Suppressor macrophage (primary cell): ENCODE measurements at regions not wholly inside any gene's neighbourhood (a gene's known extent, or its start where the extent isn't known, plus 50 kb on each side); places are given as distances from the start of the nearest gene placed in this dataset.

ENCODE experiments used
- DNase-seq, 4 experiments: peaks; one replicate each; pipeline ENCODE4 v3.0.0-alpha.2; 2020 to 2022

DNA sequence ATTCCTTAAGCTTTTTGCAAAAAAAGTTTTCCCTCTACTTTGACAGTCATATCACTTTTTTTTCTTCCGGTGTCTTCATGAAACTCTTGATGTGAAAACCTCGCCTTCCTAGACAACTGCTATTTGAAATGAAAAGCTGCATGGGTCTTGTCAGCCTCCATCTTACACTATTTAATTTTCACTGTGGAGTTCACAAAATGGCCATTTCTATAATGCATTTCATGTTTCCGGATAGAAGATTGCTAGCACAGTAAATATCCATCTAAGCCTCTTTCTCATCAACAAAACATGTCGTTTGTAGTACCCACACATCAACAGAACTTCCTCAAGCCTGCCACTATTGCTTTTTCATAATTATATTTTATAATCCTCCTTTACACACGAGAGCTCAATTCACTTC lies 204.9 kb upstream of the ID4 start:
- no peak for DNase-seq

DNA sequence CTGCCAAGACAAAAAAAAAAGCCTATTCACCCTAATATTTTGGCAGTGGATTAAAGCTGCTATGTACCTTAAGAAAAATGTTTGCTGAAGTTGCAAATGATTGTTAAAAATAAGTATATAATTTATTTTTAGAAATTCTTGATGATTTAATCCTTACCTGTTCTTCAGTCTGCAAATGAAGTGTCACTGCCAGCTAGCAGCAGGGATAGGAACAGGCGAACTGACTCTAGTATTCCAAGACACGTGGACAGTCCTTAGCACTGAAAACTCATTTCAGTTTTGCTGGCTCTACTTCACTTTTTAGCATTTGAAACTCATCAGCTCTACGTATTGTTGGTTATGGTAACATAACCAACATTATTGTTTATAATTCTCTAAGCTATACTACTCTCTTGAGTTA lies 204.4 kb upstream of the ID4 start:
- DNase-seq, result no peak

DNA sequence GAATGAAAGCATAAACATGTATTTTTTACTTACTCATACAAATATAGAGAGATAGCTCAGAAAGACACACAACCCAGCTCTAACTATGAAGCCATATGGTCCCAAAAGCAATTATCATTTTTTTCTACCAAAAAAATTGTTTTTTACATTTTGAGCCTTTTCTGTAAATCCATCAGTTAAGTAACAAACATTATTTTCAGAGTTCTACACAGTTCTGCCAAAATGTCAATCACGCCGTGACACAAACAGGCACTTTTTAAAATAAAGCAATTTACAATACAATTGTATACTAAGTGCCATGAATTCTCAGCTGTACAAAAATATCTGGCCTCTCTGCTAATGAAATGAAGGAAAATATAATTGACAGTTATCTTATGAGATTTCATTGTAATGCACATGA lies 201.4 kb upstream of the ID4 start:
- DNase-seq, result no peak

DNA sequence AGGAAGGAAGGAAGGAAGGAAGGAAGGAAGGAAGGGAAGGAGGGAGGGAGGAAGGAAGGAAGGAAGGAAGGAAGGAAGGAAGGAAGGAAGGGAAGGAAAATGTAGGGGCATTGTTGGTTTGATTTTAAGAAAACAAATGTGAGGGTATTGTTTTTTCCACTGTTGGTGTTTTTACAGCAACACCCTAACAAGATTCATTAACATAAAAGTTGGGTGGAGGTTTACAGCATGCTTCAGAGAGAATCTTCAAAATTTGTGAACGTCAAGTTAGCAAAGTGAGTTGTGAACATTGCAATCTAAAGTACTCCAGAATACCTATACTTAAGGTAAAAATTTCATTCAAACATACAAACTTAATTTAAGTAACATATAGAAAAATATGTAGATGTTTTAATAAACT lies 200.2 kb upstream of the ID4 start:
- no peak for DNase-seq

- DNase-seq, result no peak
Observed at GRCh38 chr6:19638931-19639330, 198.2 kb upstream of the ID4 start.

DNA sequence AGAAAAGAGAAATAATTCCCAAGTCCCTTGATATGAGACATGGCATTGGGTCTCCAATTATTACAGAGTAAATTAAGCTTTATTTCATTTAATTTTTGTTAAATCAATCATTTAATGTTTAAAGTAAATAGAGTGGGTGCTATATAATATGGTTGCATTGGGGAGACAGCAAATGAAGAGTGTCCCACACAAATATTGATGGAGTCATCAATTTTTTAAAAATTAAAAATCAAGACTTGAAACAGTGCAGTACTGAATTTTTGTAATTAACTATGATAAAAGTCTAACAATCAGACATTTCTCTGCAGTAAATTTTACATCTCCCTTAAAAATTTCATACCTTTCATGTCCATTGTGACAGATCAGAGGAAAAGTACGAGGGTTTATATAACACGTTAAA lies 193.9 kb upstream of the ID4 start:
- no peak for DNase-seq

GRCh38 chr6:19643713-19644112 lies 193.5 kb upstream of the ID4 start:
- no peak for DNase-seq

DNA sequence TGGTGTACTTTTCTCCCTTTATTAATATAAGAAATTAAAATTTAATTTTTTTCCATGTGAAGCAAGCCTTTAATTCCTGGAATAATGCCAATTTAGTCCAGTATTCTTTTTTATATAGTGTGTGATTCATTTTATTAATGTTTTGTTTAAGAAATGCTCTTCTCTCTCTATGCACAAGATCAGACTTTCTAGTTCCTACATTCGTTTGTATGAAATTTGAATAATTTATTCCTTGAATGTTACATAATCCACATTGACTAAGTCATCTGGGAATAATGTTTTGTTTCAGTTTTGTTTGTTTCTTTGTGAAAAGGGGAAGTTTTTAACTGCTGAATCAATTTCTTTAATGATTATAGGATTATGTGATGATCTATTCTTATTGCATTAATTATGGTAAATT lies 181.4 kb upstream of the ID4 start:
- DNase-seq, result no peak

DNA sequence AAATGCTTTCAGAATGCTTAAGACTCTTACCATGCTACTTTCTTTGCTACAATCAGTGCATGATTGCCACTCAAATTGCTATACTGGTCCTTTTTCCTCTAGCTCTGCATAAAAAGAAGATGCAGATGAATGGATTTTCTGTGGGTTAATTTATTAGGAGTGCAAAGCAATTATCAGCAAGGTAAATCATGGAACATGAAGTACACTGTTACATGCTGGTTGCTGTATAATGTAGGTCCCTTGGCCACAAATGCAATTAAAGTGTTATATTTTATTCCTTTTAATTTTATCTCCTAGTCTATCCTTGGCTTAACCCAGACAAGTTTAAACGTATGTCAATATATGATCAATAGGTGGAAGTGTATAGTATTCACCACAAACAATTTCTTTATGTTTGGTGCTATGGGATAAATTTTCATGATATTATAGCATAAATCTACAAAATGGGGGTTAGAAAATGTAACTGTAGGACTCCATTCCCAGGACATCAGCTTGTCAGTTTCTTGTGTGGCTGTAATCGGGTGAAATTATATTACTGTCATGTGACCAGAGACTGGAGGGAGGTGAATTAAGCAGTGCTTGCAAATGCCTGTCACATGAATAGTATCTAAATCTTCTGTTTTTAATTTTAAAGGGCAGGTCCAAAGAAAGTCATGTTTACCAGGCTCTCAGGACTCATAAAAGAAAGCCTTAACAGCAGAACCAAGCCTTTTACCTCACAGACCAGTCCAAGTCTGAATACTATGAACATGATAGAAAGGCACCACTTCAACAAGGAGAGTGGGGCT lies 176.9 kb upstream of the ID4 start:
- no peak for DNase-seq

DNA sequence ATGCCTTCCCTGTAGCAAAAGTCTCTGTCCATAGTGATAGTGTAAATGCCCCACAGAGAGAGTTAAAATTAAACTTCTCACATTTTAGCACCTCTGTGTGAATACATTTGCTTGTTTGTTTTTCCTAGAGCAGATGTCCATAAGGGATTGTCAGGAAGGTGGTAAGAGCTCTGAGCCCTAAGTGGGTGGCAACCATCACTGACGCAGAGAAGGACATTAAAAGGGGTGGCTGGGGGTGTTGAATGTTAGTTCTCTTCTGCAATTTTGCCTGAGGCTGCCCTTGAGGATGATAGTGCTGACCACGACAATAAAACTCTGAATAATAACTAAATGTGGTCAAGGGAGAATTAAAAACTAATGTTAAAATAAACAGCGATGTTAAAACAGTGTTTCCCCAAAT lies 174.3 kb upstream of the ID4 start:
- no peak for DNase-seq

GRCh38 chr6:19663479-19663878 lies 173.7 kb upstream of the ID4 start:
- DNase-seq, result no peak

DNA sequence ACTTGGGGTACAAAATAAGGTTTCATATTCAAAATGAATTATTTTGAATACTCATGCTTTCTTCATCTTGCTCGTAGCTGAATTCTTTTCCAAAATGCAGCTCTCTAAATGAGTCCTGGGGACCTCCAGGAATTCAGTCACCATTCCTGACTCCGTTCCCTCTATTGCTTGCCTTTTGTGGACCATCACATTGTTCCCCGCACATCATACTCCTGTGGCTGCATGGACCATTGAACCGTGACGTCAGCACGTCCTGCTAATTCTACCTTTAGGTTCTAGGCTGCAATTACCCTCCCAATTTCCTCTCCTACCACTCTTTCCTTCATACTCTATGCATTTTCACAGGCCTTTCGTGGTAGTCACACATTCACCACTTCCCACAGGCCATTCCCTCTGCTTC lies 173.1 kb upstream of the ID4 start:
- DNase-seq, result no peak

- DNase-seq, result no peak
Observed at GRCh38 chr6:19664878-19665612, 172.1 kb upstream of the ID4 start.

- no peak for DNase-seq
Observed at GRCh38 chr6:19665613-19665909, 171.6 kb upstream of the ID4 start.

- no peak for DNase-seq
Observed at GRCh38 chr6:19668710-19669109, 168.5 kb upstream of the ID4 start.

DNA sequence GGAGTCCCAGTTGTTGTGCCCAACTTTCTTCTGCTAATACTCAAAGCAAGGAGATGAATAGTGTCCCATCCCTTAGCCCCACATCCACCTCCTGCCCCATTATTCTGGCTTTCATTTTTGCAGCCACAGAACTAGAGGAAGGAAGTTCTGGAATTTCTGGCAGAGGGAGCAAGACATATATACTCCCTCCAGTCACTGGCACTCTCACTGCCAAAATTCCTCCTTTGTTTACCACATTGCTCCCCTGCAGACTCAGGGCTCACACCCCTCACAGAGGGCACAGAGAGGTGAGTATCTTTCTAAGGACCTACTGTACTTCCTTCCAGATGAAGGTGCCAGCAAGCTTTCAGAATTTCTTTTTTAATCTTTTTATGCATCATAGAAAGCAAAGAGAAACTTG lies 168.0 kb upstream of the ID4 start:
- no peak for DNase-seq

DNA sequence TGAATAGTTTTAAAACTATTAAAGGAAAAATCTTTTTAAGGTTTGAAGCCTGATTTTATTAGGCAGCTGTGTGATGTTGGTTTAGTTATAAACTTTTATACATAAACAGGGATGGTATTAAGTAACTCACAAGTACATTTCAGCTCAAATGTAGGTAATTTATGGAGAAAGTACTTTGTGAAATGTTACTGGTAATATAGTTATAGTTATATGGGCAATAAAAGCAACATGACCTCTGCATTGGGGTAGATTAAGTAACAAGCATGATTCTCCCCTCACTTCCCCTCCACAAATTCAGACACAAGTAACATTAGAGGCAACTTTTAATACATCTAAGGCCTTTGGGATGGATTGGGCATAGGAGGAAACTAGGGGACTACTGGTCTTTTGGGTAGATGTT lies 154.3 kb upstream of the ID4 start:
- no peak for DNase-seq

GRCh38 chr6:19690325-19691075 lies 146.7 kb upstream of the ID4 start:
- DNase-seq, result no peak

DNA sequence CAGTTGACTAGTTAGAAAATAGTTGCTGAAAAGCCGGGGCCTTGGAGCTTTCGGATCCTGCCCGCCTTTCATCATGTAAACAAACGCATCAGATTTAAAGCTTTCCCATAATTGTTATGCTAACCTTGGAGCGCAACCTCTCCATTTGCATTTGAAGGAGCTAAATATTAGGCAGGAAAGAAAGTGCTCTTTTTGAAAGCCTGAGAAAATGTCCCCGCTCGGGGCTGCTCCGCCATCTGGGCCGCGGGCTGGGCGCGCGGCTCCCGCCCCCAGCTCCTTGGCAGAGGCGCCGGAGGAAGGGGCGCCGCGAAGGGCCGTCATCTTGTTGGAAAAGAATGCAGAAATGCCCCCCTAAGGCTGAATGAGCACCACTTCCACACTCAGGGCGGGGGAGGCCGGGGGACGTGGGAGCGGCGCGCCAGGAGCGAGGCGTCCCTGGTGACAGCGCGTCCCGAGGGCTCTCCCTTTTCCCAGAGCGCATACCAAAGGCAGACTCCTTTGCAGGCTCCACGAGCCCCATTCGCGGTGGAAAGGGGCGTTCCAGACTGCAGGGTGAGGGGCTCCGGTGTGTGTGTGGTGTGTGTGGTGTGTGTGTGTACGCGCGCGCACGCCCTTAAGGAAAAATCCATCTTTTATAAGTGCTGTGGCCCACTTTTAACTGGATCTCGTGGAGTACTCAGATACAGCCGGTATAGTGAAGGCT lies 145.6 kb upstream of the ID4 start:
- DNase-seq, result no peak

- DNase-seq, result no peak
Observed at GRCh38 chr6:19692506-19693298, 144.5 kb upstream of the ID4 start.

GRCh38 chr6:19694697-19695096 lies 142.5 kb upstream of the ID4 start:
- no peak for DNase-seq

DNA sequence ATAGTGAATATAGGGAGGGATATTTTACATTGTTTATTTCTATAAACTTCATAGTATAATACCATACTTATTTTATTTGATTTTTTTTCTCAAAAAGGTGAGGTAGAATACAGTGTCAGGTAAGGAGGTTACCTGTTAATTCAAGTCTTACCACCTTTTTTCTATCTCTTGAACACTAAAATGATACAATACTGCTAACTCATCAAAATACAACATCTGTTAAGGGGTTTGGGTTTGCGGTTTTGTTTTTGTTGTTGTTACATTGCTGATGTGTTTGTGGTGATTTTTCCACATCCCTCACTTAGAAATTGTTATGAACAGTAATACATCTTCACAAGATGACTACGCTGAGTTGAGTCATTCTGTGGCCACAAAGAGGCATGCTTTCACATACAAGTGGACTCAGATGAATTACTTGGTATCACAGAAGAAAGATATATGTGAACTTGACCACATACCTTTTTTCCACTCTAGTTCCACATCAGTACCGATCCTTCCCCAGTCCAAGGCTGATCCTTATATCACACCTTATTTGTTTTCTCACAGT lies 139.4 kb upstream of the ID4 start:
- no peak for DNase-seq
